Nephron progenitor cell (in vitro differentiated cells): ENCODE measurements at regions not wholly inside any gene's neighbourhood (a gene's known extent, or its start where the extent isn't known, plus 50 kb on each side); places are given as distances from the start of the nearest gene placed in this dataset.
A peak's percentile ranks its signal among the peaks of the same experiment; 100 is the strongest.

Experiments used
- DNase-seq: peaks from one replicate; pipeline ENCODE4 v3.0.0; 2021
- H3K27ac Mint-ChIP-seq: 2 replicates; pipeline ENCODE4 v1.8.0; 2021; ENCODE audit warnings: mild to moderate bottlenecking, moderate library complexity, mixed read lengths
- H3K27me3 Mint-ChIP-seq: 2 replicates; pipeline ENCODE4 v1.8.0; 2021; ENCODE audit warnings: mild to moderate bottlenecking, low read depth, mixed read lengths; ENCODE audit not compliant: poor library complexity
- H3K36me3 Mint-ChIP-seq: 2 replicates; pipeline ENCODE4 v1.8.0; 2021; ENCODE audit warnings: low read depth, mixed read lengths
- H3K4me1 Mint-ChIP-seq: 2 replicates; pipeline ENCODE4 v1.8.0; 2021; ENCODE audit warnings: mixed read lengths
- H3K4me3 Mint-ChIP-seq: 2 replicates; pipeline ENCODE4 v1.8.0; 2021; ENCODE audit warnings: mild to moderate bottlenecking, moderate library complexity, mixed read lengths
- H3K9me3 Mint-ChIP-seq: 2 replicates; pipeline ENCODE4 v1.8.0; 2021; ENCODE audit warnings: mild to moderate bottlenecking, moderate library complexity, mixed read lengths
- CTCF ChIP-seq: fragments of 200-600 bp; sonication (generic); IDR thresholded peaks from 2 replicates; pipeline ENCODE4 v1.5.0; 2021; ENCODE audit warnings: antibody characterized with exemption

- no peak overlapping the region for H3K27ac Mint-ChIP-seq
- no peaks in the 10 kb centered on the region for H3K4me1 Mint-ChIP-seq
- H3K27me3 Mint-ChIP-seq: no peaks in the 10 kb centered on the region
- no peaks in the 10 kb centered on the region for H3K36me3 Mint-ChIP-seq
- no peak overlapping the region for H3K4me3 Mint-ChIP-seq
- DNase-seq: no peak
- TF ChIP-seq CTCF: no peak
- no peaks in the 10 kb centered on the region for H3K9me3 Mint-ChIP-seq
Measured at GRCh38 chr3:94331831-94332230, 269.0 kb downstream of the NSUN3 start.

GRCh38 chr3:94336046-94336753 is 273.3 kb downstream of the NSUN3 start:
- H3K27me3 Mint-ChIP-seq: no peaks in the 10 kb centered on the region
- H3K4me3 Mint-ChIP-seq: no peak overlapping the region
- no peaks in the 10 kb centered on the region for H3K4me1 Mint-ChIP-seq
- TF ChIP-seq CTCF: peak; percentile 47
- H3K36me3 Mint-ChIP-seq: no peaks in the 10 kb centered on the region
- H3K9me3 Mint-ChIP-seq: no peaks in the 10 kb centered on the region
- DNase-seq: no peak
- no peak overlapping the region for H3K27ac Mint-ChIP-seq

GRCh38 chr3:94345101-94345500 is 282.2 kb downstream of the NSUN3 start:
- DNase-seq: no peak
- H3K9me3 Mint-ChIP-seq: peaks cover 7% of the 10 kb centered on the region
- no peaks in the 10 kb centered on the region for H3K36me3 Mint-ChIP-seq
- H3K27me3 Mint-ChIP-seq: no peaks in the 10 kb centered on the region
- TF ChIP-seq CTCF: no peak
- no peaks in the 10 kb centered on the region for H3K4me1 Mint-ChIP-seq
- no peak overlapping the region for H3K4me3 Mint-ChIP-seq
- no peak overlapping the region for H3K27ac Mint-ChIP-seq

GRCh38 chr3:94349310-94349878 is 286.5 kb downstream of the NSUN3 start:
- no peaks in the 10 kb centered on the region for H3K4me1 Mint-ChIP-seq
- no peak for TF ChIP-seq CTCF
- no peaks in the 10 kb centered on the region for H3K27me3 Mint-ChIP-seq
- no peak overlapping the region for H3K4me3 Mint-ChIP-seq
- H3K9me3 Mint-ChIP-seq: peaks cover 7% of the 10 kb centered on the region
- DNase-seq: no peak
- peak overlapping the region; percentile 45 for H3K27ac Mint-ChIP-seq
- H3K36me3 Mint-ChIP-seq: no peaks in the 10 kb centered on the region

GRCh38 chr3:94356581-94356980 is 293.7 kb downstream of the NSUN3 start:
- Mint-ChIP-seq H3K4me1 (no peaks in the 10 kb centered on the region), H3K27me3 (no peaks in the 10 kb centered on the region), H3K36me3 (no peaks in the 10 kb centered on the region), H3K27ac (no peak overlapping the region), H3K4me3 (no peak overlapping the region), H3K9me3 (no peaks in the 10 kb centered on the region)
- TF ChIP-seq CTCF: no peak
- no peak for DNase-seq

GRCh38 chr3:94359996-94360395 is 297.1 kb downstream of the NSUN3 start:
- Mint-ChIP-seq H3K9me3 (no peaks in the 10 kb centered on the region), H3K4me1 (no peaks in the 10 kb centered on the region), H3K27me3 (no peaks in the 10 kb centered on the region), H3K27ac (no peak overlapping the region), H3K36me3 (no peaks in the 10 kb centered on the region), H3K4me3 (no peak overlapping the region)
- no peak for DNase-seq
- no peak for TF ChIP-seq CTCF
